ENCODE measurements at regions not wholly inside any gene's neighbourhood (a gene's known extent, or its start where the extent isn't known, plus 50 kb on each side); places are given as distances from the start of the nearest gene placed in this dataset.

DNA sequence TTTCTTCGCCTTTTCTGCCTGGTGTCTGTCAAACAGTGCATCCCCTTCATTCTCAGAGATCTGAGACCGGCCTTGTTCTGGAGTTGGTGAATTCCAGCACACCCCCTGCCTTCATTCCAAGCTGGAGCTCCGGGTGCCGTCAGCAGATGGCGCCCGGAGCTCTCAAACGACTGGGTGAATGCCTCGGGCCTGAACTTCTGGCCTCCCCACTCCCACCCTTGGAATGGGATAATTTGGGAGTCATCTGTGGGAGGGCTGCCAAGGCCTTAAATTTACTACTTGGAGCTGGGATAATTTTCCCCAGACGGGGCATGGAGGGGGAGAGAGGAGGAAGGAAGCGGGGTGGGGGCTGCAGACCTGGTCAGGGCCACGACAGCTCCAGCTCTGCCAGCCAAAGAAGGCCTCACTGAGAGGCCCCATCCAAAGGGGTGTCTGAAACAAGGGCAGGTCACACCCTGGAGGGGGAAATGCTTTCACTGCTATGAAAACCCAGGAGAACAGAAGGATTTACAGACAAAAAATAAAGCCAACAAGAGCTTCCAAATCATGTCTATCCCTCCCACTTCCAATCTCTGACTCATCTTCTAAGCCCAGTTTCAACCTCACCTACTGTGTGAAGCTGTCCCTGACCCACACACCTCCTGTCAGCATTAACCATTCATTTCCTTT, 187.9 kb downstream of the OPA1 start:
- TF ChIP-seq, protein P1, sequence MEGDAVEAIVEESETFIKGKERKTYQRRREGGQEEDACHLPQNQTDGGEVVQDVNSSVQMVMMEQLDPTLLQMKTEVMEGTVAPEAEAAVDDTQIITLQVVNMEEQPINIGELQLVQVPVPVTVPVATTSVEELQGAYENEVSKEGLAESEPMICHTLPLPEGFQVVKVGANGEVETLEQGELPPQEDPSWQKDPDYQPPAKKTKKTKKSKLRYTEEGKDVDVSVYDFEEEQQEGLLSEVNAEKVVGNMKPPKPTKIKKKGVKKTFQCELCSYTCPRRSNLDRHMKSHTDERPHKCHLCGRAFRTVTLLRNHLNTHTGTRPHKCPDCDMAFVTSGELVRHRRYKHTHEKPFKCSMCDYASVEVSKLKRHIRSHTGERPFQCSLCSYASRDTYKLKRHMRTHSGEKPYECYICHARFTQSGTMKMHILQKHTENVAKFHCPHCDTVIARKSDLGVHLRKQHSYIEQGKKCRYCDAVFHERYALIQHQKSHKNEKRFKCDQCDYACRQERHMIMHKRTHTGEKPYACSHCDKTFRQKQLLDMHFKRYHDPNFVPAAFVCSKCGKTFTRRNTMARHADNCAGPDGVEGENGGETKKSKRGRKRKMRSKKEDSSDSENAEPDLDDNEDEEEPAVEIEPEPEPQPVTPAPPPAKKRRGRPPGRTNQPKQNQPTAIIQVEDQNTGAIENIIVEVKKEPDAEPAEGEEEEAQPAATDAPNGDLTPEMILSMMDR (IDR thresholded peaks at IDR 0.05; ENCODE audit: unreplicated experiment): peak; percentile 74
- Mint-ChIP-seq H3K9me3 (no peaks in the 10 kb centered on the region), H3K4me1 (peaks cover 81% of the 10 kb centered on the region), H3K27ac (peak overlapping the region; percentile 98), H3K27me3 (ENCODE audit: low read depth) (no peaks in the 10 kb centered on the region), H3K36me3 (no peaks in the 10 kb centered on the region), H3K4me3 (peak overlapping the region; percentile 8)
- peak; percentile 68 to 84 for DNase-seq (ENCODE audit: low spot score in 2 of 2, unreplicated experiment in 2 of 2)

DNA sequence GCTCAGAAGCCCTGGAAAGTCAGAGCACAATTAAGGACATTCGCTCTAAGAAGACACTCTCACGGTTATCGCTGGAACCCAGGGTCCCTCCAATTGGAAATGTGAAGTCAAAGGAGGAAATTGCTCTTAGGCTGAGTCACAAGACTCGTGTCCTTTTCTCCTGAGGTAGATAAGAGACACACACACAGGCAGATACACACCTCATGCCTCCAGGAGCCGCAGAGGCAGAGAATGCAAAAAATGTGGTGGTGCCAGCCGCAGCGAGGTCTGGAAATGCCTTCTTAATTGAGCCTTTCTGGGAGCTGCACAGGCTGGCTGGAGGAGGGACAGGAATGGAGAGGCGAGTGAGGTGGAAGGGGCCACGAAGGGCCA, 189.3 kb downstream of the OPA1 start:
- Mint-ChIP-seq H3K9me3 (no peaks in the 10 kb centered on the region), H3K27ac (peak overlapping the region; percentile 98), H3K4me1 (peaks cover 76% of the 10 kb centered on the region), H3K36me3 (no peaks in the 10 kb centered on the region), H3K4me3 (no peak overlapping the region), H3K27me3 (ENCODE audit: low read depth) (no peaks in the 10 kb centered on the region)
- DNase-seq (ENCODE audit: low spot score in 2 of 2, unreplicated experiment in 2 of 2): peak; percentile 45 to 73
- TF ChIP-seq, protein P1 (IDR thresholded peaks at IDR 0.05; ENCODE audit: unreplicated experiment): no peak

DNA sequence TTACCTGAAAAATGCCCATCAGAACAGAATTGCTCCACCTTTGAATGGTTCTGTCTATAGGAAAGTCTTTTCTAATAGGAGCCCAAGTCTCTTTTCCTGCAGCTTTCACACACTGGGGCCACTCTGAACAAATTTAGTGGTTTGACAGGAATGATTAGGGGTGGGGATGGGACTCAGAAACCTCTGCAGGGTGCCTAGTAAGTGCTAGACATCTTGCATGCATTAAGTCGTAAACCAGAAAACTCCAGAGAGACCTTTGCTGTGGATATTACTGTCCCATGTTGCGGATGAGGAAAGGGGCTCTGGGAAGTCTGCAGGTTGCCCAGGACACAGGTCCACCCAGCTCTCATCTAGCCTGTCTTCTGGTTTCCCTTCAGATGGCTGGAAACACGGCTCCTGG, 189.7 kb downstream of the OPA1 start:
- H3K4me1 Mint-ChIP-seq: peaks cover 78% of the 10 kb centered on the region
- no peaks in the 10 kb centered on the region for H3K36me3 Mint-ChIP-seq

DNA sequence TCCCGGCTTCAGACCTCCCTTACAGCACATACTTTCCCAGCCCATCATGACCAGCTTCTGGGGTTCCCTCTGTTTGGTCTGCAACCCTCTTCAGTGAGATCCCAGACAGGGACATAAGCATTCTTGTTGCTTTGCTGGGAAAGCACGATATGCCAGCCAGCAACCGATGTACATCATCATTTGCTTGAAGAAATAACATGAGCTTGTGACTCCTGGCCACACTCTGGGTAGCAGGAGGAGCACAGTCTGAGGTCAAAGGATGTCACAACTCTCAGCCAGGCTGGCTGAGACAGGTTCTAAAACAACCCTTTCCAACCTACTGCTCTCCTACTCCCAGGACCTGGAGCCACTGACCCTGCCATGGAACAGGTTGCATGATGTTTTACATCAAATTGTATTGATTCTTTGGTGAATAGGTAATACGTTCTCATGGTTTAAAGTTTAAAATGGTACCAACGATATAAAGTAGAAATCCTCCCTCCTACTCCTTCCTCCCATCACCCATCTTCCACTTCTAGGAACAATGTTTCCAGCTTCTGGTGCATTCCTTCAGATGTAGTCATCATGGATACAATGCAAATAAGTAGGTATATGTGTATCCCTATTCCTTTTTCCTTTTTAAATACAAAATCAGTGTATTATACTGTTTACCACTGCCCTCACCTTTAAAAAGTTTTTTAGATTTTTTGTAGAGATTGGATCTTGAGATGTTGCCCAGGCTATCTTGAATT, 190.3 kb downstream of the OPA1 start:
- Mint-ChIP-seq H3K27ac (peak overlapping the region; percentile 98), H3K4me3 (no peak overlapping the region), H3K27me3 (ENCODE audit: low read depth) (no peaks in the 10 kb centered on the region), H3K4me1 (peaks cover 84% of the 10 kb centered on the region), H3K36me3 (no peaks in the 10 kb centered on the region), H3K9me3 (no peaks in the 10 kb centered on the region)
- TF ChIP-seq, protein P1 (IDR thresholded peaks at IDR 0.05; ENCODE audit: unreplicated experiment): no peak
- no peak for DNase-seq (ENCODE audit: low spot score in 2 of 2, unreplicated experiment in 2 of 2)

More for the DNA sequence above, 189.7 kb downstream of the OPA1 start:
- TF ChIP-seq, protein P1 (IDR thresholded peaks at IDR 0.05; ENCODE audit: unreplicated experiment): no peak
- Mint-ChIP-seq H3K27ac (peak overlapping the region; percentile 98), H3K4me3 (no peak overlapping the region), H3K27me3 (ENCODE audit: low read depth) (no peaks in the 10 kb centered on the region), H3K9me3 (no peaks in the 10 kb centered on the region)
- DNase-seq (ENCODE audit: low spot score in 2 of 2, unreplicated experiment in 2 of 2): no peak

DNA sequence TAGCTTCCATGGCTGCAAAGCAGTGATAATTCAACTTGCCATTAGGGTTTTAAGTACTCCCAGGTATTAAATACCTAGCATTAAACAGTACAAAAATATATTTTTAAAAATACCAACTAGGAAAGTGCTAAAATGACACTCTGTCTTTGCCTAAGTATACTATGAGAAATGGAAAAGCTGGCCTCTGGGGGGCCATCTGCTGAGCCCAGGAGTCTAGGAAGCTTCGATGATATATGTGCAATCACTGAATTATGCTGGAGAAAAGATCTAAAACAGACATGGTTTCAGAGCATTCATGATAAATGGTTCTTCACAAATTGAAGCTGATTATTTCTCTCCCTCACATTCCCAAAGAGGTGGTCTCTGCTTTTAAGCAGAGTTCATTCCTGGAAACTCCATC, 191.8 kb downstream of the OPA1 start:
- Mint-ChIP-seq H3K9me3 (no peaks in the 10 kb centered on the region), H3K4me3 (no peak overlapping the region), H3K36me3 (no peaks in the 10 kb centered on the region), H3K4me1 (peaks cover 87% of the 10 kb centered on the region), H3K27me3 (ENCODE audit: low read depth) (no peaks in the 10 kb centered on the region), H3K27ac (peak overlapping the region; percentile 98)
- no peak for DNase-seq (ENCODE audit: low spot score in 2 of 2, unreplicated experiment in 2 of 2)
- TF ChIP-seq, protein P1 (IDR thresholded peaks at IDR 0.05; ENCODE audit: unreplicated experiment): no peak
